ENCODE measurements at regions not wholly inside any gene's neighbourhood (a gene's known extent, or its start where the extent isn't known, plus 50 kb on each side); places are given as distances from the start of the nearest gene placed in this dataset.

DNA sequence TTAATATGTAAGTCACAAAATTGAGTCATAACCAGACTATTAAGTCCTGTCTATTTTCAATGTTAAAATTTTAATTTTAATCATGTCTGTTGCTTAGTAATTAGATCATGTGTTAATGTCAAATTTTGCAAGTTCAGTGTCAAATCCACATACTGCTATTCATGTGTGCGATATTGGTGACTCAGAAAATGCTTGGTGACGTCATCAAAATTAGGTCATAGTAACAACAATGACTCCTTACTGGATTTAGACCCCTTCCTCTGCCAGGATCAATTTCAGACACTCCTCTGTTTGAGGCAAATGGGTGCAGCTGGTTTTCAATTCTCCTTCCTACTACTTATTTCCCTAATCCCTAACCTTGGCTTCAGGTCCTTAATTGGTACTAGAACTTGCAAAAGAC is 1394.3 kb upstream of the SLC10A2 start:
- intact Hi-C loops (cut with DNase I) = no loop called here
- no peak for DNase-seq (ENCODE audit: low spot score)

DNA sequence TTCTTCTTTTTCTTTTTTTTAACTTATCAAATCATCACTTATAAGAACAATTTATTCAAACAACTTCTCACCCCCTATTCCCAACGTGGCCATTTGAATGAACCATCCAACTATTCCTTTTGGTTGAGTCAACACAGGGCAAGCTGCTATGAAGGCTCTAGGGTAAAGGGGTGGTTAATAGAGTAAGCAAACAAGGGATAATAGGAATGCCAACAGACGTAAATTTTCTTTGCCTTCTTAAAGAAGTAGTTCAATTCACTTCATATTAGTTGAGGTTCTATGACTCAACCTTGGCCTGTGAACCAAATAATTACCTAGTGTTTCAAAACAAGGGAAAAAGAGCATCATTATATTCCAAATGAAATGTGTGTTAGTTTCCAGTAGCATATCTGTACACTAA is 1383.8 kb upstream of the SLC10A2 start:
- DNase-seq (ENCODE audit: low spot score) = no peak
- intact Hi-C loops (cut with DNase I) = no loop called here

DNA sequence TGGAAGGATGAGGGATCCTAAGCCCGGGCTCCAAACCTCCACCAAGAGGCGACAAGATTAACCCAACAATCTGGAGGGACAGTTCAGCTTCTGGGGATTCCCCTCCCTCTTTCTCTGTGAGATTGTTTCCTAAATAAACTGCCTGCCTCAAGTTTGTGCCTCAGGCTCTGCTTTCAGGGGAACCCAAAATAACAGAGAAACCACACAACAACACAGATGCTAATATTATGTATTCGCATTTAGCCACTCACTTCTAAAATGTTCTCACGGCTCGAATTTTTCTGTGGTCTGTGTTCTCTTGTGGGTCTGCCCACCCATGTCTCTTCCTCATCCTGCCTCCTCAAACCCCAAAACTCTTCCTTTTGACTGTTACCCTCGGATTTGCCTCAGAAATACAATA is 1381.1 kb upstream of the SLC10A2 start:
- intact Hi-C loops (cut with DNase I) = no loop called here
- DNase-seq (ENCODE audit: low spot score) = no peak

DNA sequence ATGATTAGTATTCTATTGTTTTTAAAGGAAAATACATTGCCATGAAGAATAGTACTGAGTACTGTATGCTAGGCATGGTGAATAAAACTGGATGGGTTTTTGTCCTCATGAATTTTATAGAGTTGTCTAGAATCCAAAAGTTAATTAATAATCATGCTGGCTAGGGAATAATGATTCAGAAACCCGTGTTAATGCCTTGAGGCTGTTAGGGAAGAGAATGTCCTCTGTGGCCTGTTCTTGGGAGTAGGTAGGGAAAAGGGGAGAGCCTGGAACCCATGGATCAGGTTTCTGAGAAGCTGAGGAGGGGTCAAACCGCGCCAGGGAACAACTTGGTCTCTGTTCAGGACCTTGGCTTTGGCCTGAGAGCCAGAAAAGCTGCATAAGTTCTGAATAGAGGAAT is 1376.3 kb upstream of the SLC10A2 start:
- intact Hi-C loops (cut with DNase I) = no loop called here
- DNase-seq (ENCODE audit: low spot score) = no peak

DNA sequence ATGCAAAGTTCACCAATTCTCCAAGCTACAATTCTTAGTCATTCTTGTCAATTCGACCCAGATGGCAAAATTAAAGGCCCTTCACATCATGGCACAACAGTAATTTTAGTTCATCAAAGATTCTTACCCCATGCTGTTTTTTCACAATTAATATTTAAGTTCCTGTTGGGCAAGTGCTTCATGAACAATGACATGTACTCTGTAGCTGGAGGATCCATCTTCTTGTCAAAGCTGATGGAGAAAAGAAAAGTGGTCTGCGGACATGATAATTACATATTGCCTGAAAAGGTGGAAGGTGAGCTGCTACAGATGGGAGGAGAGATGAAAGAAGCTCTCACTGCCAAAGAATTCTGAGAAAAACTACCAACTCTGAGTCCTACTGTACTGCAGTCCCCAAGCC is 1370.3 kb upstream of the SLC10A2 start:
- DNase-seq (ENCODE audit: low spot score) = no peak
- intact Hi-C loops (cut with DNase I) = no loop called here

DNA sequence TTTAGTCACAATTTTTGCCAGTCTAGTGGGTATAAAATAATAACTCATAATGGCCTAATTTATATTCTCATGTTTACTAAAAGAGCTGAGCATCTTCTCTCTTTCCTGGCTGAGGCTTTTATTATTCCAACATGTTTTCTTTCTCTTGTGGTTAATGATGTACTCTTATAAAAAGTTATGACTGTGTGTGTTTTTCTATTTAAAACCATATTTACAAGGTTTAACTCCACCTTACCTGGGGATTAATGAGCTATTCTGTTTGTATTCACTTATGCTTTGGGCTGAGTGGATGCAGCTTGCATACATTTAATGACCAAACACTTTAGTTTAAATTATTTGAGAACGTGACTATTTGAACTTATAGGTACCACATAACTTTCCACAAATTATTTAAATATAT is 1365.7 kb upstream of the SLC10A2 start:
- intact Hi-C loops (cut with DNase I) = no loop called here

DNA sequence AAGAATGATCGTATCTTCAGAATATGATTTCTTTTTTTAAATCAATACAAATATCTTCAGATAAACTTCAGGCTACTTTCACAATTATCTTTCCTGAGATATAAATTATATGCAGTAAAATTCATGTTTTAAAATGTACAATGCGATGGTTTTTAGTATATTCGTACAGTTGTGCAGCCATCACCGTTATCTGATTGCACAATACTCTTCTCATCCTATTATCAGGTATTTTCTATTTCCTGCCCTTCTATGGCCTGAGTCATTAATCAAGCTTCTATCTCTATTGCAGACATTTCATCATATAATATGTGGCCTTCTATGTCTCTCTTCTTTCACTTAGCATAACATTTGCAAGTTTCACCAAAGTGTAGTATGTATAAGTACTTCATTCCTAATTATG is 1360.2 kb upstream of the SLC10A2 start:
- DNase-seq (ENCODE audit: low spot score) = no peak
- intact Hi-C loops (cut with DNase I) = no loop called here

More for the DNA sequence above, 1365.7 kb upstream of the SLC10A2 start:
- no peak for DNase-seq (ENCODE audit: low spot score)

DNA sequence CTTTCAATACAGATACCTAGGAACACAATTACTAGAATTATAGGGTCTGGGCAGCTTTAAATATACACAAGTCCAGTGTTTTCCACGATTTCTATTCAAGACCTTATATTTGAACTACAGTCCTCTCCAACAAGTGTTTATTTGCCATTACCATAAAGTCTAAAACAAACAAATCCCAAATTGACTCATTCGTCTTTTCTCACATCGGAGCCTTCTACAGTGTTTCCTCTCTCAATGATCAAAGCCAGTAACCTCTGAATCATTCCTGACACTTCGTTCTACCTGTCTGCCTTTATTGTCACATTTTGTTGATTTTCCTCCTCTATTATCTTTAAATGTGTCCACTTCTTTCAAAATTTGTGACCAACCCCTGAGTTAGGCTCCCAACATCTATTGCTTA is 1356.5 kb upstream of the SLC10A2 start:
- DNase-seq (ENCODE audit: low spot score) = no peak
- intact Hi-C loops (cut with DNase I) = no loop called here

DNA sequence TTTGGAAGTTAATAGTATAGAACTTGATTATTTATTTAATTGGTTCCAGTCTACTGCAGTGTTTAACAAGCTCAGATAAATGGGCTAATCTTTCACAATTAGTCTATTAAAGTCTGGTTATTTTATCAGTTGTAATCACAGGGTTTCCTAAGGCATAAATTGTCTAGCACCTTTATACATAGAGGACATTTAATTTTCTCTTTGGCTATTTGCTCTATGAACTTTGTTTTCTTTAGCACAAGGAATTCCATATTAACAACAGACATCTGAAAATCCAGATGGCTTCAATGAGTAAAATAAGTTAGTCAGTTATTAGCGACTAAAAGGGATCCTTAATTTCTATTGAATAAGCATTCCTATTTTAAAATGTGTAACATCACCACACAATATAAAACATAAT is 1350.8 kb upstream of the SLC10A2 start:
- DNase-seq (ENCODE audit: low spot score) = no peak
- intact Hi-C loops (cut with DNase I) = no loop called here

DNA sequence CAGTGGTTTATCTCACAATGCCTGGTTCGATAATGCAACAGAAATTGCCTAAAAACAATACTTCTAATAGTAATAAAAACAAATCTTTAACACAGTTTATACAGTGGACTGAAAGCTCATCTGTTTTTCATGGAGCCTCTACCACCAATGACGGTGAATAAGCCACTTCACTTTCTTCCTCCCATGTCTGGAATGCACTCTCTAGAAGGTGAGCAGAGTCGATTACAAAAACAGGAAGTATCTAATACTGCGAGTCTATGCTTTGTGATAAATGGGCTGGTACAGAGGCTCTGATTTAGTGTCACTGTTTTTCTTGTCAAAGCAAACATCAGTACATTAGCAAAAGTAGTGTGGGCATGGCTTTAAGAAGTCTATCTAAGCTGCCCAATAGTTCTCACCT is 1348.6 kb upstream of the SLC10A2 start:
- intact Hi-C loops (cut with DNase I) = no loop called here
- no peak for DNase-seq (ENCODE audit: low spot score)

DNA sequence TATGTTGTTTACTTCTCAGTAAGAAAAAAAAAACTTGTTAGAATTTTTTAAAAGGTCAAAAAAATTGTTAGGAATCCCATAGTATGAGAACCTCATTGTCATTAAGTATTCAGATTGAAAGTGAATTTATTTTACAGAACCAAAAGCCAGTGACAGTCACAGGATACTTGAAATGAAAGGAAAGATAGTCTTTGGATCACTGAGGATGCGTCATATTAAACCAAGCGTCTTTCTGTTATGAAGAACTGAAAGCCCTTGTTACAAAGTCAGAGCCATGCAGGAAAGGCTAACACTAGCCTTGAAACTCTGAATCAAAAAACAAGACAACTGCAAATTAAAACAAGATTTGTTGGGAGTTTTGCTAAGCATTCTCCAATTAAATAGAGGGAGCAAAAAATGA is 1348.0 kb upstream of the SLC10A2 start:
- intact Hi-C loops (cut with DNase I) = no loop called here
- DNase-seq (ENCODE audit: low spot score) = no peak

DNA sequence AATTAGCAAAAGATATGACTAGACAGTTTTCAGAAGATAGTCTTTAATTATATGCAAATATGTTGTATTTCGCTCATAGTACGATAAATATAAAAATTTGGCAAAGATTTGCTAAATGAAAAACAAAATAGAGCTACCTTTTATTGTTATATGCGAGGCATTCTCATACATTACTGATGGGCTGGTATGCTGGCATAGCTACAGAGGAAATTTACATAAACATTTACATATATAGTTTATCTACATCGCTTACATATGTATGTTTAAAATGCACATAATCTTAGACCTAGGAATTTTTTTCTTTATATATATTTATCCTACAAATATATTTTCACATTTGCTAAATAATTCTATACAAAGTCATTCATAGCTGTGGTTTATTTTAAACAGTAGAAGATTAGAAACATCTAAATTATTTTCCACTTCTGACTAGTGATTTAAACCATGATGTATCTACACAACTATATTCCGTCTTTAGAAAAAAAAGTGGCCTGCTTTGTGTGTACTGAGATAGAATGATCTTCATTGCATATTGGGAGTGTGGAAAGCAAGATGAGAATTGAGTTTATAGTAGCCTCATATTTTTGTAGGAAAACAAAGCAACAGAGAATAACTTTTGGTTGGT is 1345.0 kb upstream of the SLC10A2 start:
- no peak for DNase-seq (ENCODE audit: low spot score)
- intact Hi-C loops (cut with DNase I) = no loop called here

DNA sequence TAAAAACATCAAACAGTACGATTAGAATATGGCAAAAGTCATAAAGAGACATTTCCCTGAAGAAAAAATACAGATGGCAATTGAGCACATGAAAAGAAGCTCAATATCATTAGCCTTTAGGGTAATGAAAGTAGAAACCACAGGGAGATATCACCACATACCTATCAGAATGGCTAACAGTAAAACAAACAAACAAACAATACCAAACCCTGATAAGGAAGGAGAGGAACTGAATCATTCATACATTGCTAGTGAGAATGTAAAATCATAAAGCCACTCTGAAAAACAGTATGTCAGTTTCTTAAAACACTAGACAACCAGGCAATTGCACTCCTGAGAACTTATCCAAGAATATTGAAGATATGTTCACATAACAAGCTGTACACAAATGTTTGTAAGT is 1342.5 kb upstream of the SLC10A2 start:
- intact Hi-C loops (cut with DNase I) = no loop called here
- DNase-seq (ENCODE audit: low spot score) = no peak

DNA sequence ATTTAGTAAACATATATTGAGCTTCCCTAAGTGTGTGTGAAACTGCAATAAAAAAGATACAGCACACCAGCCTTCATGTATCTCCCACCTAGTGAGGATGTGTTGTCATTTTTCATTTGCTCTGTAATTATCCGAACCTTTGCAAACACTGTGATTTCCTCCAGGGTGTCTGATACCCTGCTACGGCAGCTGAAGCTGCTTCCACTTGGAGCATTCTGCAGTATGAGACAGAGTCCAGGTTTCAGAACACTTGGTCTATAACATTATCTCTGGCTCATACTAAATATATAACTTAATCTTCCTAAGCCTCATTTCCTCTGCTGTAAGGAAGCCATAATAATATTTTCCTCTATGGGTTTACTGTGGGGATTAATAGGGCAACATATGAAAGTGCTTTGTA is 1338.1 kb upstream of the SLC10A2 start:
- no peak for DNase-seq (ENCODE audit: low spot score)
- intact Hi-C loops (cut with DNase I) = no loop called here

DNA sequence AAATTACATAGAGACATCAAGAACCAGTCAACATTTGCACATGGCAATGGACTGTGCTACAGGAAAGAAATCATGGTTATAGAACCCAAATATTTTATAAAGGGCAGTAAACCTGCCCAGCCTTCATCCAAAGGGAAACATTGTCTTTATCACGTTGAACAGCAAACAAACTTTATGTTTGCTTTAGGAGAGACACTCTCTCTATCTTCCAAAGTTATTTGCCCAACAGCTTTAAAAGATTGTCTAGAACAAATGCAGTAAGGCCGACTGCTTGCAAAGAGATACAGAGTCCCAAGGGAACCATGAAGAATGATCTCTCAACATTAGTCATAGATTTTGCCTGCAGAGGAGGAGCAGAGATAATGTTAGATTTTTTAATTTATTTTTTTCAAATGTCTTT is 1323.5 kb upstream of the SLC10A2 start:
- no peak for DNase-seq (ENCODE audit: low spot score)
- intact Hi-C loops (cut with DNase I) = no loop called here

DNA sequence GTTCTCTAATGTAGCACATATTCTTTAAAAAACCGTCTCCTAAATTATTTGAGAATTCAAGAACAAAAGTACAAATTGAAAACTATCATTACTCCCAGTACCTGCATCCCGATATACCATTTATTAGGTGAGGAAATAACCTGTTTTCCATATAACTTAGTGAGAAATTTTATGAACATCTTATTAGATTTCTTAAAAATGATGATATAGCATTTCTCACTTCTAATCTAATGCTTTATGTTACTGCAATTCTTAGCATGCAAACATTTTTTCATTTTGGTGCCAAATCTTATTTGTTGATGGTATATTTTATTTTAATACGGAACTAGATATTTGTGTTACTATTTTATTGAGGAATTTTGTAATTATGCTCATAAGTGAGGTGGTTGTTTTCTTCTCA is 1321.3 kb upstream of the SLC10A2 start:
- intact Hi-C loops (cut with DNase I) = no loop called here
- DNase-seq (ENCODE audit: low spot score) = no peak

DNA sequence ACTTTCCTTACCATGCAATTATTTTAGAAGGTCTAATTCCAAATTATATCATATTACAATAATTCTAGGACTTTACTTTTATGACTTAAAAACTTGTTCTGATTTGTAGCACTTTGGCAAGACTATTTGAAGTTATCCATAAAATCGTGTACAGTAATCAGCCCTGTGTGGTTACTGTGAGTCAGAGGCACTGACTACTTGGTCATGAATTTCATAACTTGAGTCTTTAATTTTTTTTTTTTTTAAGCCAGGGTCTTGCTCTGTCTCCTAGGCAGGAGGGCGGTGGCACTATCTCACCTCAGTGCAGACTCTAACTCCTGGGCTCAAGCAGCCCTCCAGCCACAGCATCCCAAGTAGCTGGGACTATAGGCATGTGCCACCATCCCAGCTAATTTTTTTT is 1319.2 kb upstream of the SLC10A2 start:
- intact Hi-C loops (cut with DNase I) = no loop called here
- no peak for DNase-seq (ENCODE audit: low spot score)

DNA sequence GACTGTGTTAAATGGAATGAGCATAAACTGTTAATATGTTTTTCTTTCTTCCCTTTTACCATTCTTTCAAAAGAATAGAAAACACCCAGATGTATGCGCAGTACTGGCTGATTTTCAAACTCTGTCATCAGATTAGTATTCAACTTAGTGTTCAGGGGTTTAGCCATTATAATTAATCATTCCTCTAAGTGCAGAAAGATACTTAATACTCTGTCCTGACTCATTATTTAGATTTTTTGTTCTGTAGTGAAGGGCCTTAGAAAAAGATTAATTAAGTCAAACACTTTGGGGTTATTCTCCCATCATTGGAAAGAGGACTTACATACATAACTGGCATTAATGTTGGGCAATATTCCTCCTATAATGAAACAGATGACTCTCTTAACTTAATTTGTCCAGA is 1316.7 kb upstream of the SLC10A2 start:
- DNase-seq (ENCODE audit: low spot score) = no peak
- intact Hi-C loops (cut with DNase I) = no loop called here

DNA sequence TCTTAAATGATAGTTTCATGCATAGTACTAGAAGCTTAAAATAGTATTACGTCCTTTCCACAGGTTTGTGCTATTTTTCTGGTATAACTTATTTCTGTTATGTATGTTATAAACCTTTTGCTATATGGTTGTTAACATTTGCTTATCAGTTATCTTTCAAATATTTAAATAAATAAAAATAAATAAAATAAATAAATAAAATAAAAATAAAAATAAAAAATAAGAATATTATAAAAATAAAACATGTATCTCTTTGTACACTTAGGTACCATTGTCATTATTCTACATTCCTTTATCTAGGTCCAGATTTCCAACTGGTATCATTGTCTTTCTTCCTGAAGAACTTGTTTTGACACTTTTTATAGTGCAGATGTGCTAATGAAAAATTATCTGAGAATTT is 1310.4 kb upstream of the SLC10A2 start:
- intact Hi-C loops (cut with DNase I) = no loop called here
- no peak for DNase-seq (ENCODE audit: low spot score)

DNA sequence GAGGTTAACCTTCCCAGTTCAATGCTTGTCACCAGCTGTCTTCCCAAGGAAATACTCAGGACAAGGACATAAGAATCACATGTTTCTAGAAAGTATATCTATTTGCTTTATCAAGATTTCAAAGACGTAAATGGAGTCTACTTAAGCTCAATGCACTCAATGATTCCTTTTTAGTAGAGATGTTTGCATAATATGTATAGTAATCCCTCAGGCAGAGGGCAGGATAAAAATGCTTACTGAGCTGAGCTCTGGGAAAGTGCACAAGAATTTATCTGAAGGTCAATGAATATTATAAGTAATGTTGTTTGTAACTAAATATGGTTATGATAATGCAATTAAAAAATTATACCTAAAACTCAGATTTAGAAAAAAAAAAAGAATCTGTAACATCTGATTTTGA is 1309.4 kb upstream of the SLC10A2 start:
- no peak for DNase-seq (ENCODE audit: low spot score)
- intact Hi-C loops (cut with DNase I) = no loop called here

DNA sequence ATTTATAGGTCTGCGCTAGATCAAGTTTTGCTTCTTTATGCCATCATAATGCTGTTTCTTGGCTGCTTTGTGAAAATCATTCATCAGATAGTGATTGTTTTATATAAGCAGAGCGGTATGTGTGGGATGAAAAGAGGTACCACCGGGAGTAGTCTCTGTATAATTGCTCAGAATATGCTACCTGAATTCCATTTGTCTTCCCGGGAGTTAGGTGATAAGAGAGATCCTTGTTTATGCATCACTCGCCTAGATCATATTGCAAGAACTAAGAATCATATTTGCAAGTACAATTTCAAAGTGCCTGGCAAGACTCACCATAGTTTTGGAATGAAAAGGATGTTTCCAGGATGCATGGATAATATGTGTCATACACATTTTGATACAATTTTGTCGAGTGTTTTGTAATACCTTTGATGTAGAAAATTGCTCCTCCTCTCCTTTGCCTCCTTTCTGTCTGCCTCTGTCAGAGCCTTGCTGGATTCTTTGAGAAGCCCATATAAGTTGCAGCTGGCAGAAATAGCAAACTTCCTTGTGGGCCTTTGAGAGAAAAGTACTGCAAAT is 1306.0 kb upstream of the SLC10A2 start:
- intact Hi-C loops (cut with DNase I) = no loop called here
- DNase-seq (ENCODE audit: low spot score) = no peak

DNA sequence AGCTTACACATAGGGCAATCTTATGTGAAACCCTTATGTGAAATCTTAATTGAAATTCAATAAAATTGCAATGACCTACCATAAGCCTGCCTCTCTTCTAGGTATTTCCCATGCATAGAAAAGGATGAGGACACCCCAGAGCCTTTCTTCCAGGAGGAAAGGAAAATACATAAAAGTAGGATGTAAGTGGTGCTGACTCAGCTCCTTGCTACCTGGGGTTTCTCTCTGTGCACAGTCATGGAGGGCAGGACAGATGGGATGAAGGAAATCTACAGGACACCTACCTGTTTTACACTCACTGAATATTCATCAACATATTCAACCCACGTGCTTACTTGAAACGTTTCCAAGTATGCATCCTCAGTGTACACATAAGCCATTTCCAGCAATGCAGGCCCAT is 1299.2 kb upstream of the SLC10A2 start:
- DNase-seq (ENCODE audit: low spot score) = no peak
- intact Hi-C loops (cut with DNase I) = no loop called here

Measured in posterior vena cava (tissue), 2 donors.